Inferior parietal cortex (tissue), 1 donor: ENCODE measurements at regions not wholly inside any gene's neighbourhood (a gene's known extent, or its start where the extent isn't known, plus 50 kb on each side); places are given as distances from the start of the nearest gene placed in this dataset.

ENCODE experiments used
- DNase-seq: peaks from one replicate; pipeline ENCODE4 v3.0.0-alpha.2; 2016; ENCODE audit errors: extremely low spot score

GRCh38 chr10:43746906-43747305 lies 98.2 kb upstream of the ZNF32 start:
- DNase-seq: no peak

GRCh38 chr10:43739161-43739560 lies 90.5 kb upstream of the ZNF32 start:
- no peak for DNase-seq

GRCh38 chr10:43737003-43737402 lies 88.3 kb upstream of the ZNF32 start:
- no peak for DNase-seq

GRCh38 chr10:43735907-43736306 lies 87.2 kb upstream of the ZNF32 start:
- DNase-seq: no peak

DNA sequence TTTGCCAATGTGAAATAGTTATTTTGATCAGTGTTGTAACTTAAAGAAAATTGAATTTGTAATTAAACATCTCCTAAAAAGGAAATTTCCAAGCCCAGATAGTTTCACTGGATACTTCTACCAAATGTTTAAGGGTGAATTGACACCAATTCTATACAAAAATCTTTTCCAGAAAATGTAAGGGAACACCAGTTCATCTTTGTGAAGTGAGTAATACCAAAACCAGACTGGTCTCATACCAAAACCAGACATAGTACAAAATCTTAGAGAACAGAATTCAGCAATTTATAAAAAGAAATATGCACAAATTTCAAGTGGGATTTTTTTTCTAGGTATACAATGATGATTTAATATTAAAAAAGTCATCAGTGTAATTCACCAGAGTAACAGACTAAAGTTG lies 86.0 kb upstream of the ZNF32 start:
- no peak for DNase-seq

- DNase-seq: no peak
These were observed 82.8 kb upstream of the ZNF32 start for GRCh38 chr10:43731486-43731885.

GRCh38 chr10:43728425-43728824 lies 79.7 kb upstream of the ZNF32 start:
- no peak for DNase-seq

DNA sequence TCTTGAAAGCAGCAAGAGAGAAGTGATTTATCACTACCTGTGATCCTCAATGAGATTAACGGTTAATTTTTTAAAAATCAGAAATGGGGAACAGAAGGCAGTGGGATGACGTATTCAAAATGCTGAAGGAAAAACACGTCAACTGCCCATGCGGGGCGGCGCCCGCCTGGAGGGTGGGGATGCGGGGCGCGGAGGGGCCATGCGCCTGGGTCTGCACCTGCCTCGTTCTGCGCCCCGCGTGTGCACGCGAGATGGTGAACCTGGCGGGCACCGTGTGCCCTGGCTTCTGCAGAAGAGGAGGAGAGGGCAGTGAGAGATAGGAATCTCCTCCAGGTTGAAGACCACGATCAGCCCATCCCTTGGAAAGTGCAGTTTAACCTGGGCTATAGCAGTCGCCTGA lies 79.3 kb upstream of the ZNF32 start:
- no peak for DNase-seq

GRCh38 chr10:43715334-43715733 lies 66.7 kb upstream of the ZNF32 start:
- DNase-seq: no peak

GRCh38 chr10:43712821-43713584 lies 64.3 kb upstream of the ZNF32 start:
- no peak for DNase-seq

- DNase-seq: no peak
These were observed 62.2 kb upstream of the ZNF32 start for GRCh38 chr10:43710772-43711471.

DNA sequence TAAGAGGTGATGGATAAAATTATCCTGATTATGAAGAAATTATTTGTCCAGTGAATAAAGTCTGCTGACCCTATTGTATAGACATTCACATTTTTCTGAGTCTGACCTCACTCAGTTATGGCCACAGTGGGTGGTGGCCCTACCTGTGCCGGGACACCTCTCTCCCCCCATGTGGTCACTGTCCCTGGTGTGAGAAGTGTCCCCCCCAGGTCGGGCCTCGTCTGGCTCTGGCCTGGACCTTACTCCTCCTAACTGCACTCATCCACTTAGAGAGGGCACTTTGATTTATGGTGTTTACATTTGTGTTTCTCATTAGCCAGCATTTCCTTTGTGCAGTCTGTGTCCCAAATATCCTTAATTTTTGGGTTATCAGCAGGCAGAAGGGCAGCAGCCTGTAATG lies 59.6 kb upstream of the ZNF32 start:
- no peak for DNase-seq

- DNase-seq: no peak
These were observed 59.1 kb upstream of the ZNF32 start for GRCh38 chr10:43707770-43708169.

DNA sequence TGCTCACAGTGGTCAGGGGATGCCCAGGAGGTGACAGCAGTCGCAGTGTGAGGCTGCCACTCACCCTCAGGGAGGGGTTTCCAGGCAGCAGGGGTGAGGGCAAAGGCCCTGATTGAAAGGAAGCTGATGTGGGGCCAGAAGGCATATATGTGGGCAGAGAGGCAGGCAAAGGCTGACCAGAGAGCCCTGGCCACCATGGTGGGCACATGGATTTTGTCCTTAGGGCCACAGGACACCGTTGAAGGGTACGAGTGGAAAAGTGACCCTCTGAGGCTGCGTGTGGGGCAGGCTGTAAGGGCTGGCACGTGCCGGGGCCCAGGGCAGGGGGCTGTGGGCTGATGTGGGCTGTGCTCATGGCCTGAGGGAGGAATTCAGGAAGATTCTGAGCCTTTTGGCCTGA lies 57.5 kb upstream of the ZNF32 start:
- no peak for DNase-seq

DNA sequence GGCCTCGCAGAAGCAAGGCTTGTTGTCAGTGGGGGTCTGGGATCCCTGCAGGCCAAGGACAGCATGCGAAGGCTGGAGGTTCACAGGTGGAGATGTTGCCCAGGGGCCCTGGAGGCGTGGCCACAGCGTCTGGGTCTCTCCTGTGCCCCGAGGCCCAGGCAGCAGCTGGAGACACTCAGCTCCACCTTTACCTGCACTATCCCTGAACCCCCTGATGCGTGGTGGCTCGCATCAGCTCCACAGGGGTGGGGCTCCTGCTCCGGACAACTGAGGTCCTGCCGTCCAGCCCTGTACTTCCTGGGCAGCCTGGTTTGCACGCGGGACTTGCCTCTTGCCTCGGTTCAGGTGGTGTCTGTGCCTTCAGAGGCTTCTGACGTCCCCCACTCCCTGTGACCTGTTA lies 54.6 kb upstream of the ZNF32 start:
- DNase-seq: no peak

GRCh38 chr10:43702936-43703281 lies 54.2 kb upstream of the ZNF32 start:
- DNase-seq: no peak

DNA sequence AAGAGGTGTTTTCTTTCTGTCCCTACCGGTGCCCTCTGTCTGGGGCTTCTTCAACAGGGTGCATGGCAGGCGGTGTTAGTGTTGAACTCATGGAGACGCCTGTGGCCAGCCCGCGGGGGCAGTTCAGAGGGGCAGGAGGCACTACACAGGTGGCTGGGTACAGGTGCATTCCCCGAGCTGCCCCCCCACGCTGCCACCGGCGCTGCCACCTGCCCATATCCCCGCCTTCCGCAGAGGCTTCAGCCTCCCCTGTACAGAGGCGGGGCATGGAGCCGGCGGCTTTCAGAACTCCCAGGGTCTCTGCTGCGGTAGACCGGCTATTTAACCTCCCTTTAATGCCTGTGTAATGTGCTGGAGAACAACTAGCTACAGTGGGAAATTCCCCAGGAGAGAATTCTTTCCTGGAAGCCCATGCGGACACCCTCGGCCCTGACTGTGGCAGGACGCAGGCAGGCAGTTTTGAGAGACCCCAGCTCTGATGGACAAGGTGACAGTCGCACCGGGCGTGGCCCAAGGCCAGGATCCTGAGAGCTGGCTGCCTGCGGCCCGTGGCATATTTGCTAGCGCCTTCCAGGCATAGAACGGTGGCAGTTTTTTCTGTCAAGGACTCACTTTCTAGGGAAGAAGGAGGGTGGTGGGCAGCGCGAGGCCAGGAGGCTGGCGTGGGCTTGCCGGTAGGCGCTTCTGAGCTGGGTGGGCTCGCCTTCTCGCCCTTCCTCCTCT lies 53.7 kb upstream of the ZNF32 start:
- DNase-seq: no peak

DNA sequence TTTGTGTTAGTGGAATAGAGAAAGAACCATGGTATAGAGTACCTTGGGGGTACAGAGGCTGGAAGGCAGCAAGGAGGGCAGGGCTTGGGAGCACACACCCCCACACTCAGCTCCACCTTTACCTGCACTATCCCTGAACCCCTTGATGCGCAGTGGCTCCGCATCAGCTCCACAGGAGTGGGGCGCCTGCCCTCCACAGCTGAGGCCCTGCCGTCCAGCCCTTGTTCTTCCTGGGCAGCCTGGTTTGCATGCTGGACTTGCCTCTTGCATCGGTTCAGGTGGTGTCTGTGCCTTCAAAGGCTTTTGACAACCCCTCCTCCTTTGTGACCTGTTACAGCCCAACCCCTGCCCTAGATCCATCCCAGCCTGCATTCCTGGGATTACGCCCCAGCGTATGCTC lies 52.6 kb upstream of the ZNF32 start:
- DNase-seq: no peak

DNA sequence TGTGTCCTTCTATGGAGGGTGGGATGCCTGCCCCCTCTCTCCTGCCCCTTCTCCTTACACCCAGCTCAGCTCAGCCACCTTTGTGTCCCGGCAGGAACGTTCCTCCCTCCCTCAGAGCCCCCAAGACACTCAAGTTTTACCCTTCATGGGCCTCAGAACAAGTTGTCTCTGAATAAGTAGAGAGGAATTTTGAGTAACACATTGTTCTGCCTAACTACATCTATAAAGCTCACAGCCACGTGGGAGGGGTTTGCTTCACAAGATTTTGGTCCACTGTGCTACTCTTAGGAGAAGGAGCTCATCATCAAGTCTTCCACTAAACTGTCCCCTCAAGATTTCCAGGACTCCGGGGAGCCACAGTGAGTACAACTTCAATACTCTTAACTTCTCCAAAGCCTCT lies 51.6 kb upstream of the ZNF32 start:
- DNase-seq: no peak

GRCh38 chr10:43699516-43699915 lies 50.8 kb upstream of the ZNF32 start:
- no peak for DNase-seq
